ENCODE measurements at regions not wholly inside any gene's neighbourhood (a gene's known extent, or its start where the extent isn't known, plus 50 kb on each side); places are given as distances from the start of the nearest gene placed in this dataset.

- Histone ChIP-seq H4K8ac (ENCODE audit: low read depth in 2 of 2, low read length in 2 of 2) (no peak overlapping the region), H3K4me2 (ENCODE audit: low read depth, low read length) (no peak overlapping the region), H3K4ac (ENCODE audit: low read depth, low read length) (no peak overlapping the region), H4K91ac (ENCODE audit: insufficient read depth, low read depth, low read length) (no peak overlapping the region), H2AFZ (replicated peaks; ENCODE audit: low read length, poor library complexity) (no peak overlapping the region), H3K27me3 (ENCODE audit: control insufficient read depth, insufficient read depth, low read length) (no peaks in the 10 kb centered on the region), H3K9me1 (ENCODE audit: insufficient read depth, low read length) (peaks cover 5% of the 10 kb centered on the region; the same call in 1 of the 2 replicates), H2BK20ac (ENCODE audit: low read depth, low read length) (no peak overlapping the region), H3K9ac (ENCODE audit: low read depth, low read length) (no peak overlapping the region), H2BK15ac (ENCODE audit: low read depth, low read length) (no peak overlapping the region; the same call in 2 of the 3 replicates), H3K4me3 (ENCODE audit: insufficient read depth, low read depth, low read length) (no peak overlapping the region), H3K56ac (ENCODE audit: extremely low read depth, insufficient read depth, low read length) (no peak overlapping the region), H3K9me3 (ENCODE audit: control insufficient read depth, insufficient read depth, low read length) (no peaks in the 10 kb centered on the region), H3K27ac (ENCODE audit: insufficient read depth, low read length) (no peak overlapping the region), H2BK5ac (ENCODE audit: low read depth, low read length, poor library complexity, severe bottlenecking) (no peak overlapping the region), H2AK9ac (replicated peaks; ENCODE audit: low read depth, low read length, poor library complexity) (no peak overlapping the region), H3K4me1 (ENCODE audit: control insufficient read depth, insufficient read depth, low read length) (no peaks in the 10 kb centered on the region), H4K5ac (ENCODE audit: low read depth, low read length) (no peak overlapping the region), H4K20me1 (ENCODE audit: insufficient read depth, low read length) (no peaks in the 10 kb centered on the region), H2AK5ac (ENCODE audit: low read depth, low read length) (no peak overlapping the region), H3K36me3 (ENCODE audit: control insufficient read depth, insufficient read depth, low read length) (no peaks in the 10 kb centered on the region), H2BK120ac (ENCODE audit: low read depth, low read length) (no peak overlapping the region), H3K18ac (ENCODE audit: low read depth, low read length) (no peak overlapping the region), H3K23ac (ENCODE audit: low read depth, low read length) (no peak overlapping the region), H3K79me1 (ENCODE audit: low read depth in 1 of 2, low read length in 2 of 2) (no peaks in the 10 kb centered on the region), H3K14ac (replicated peaks; ENCODE audit: low read depth, low read length) (no peak overlapping the region)
- no TSS peak for BruUV-seq (replicated peaks)
- intact Hi-C loops (cut with micrococcal nuclease) (no loop called here), in situ Hi-C loops (cut with MboI; ENCODE audit: low sequenced_read_pairs) (no loop called here), dilution Hi-C loops (cut with HindIII; ENCODE audit: low sequenced_read_pairs, unreplicated experiment) (no loop called here)
- no CpG with 5 or more reads among the region's 1 CpG for WGBS, 2 experiments (ENCODE audit: extremely low coverage in 2 of 2, insufficient read length in 1 of 2)
- TF ChIP-seq POLR2A (IDR thresholded peaks at IDR 0.05; ENCODE audit: low read depth, low read length) (no peak), NFE2L2 (IDR thresholded peaks at IDR 0.05; ENCODE audit: low read depth, low read length) (no peak), RAD21 (IDR thresholded peaks at IDR 0.05; ENCODE audit: low read length) (no peak), BHLHE40 (IDR thresholded peaks at IDR 0.05; ENCODE audit: low read depth, low read length) (no peak), MAFK (IDR thresholded peaks at IDR 0.05; ENCODE audit: low read depth, low read length) (no peak), RFX5 (IDR thresholded peaks at IDR 0.05; ENCODE audit: low read depth, low read length) (no peak), CEBPB (IDR thresholded peaks at IDR 0.05; ENCODE audit: low read depth, low read length) (no peak), MAZ (IDR thresholded peaks at IDR 0.05; ENCODE audit: borderline replicate concordance, low read depth, low read length) (no peak)
- ChIA-PET POLR2A (ENCODE audit: unreplicated experiment) (no interaction called here), CTCF (no interaction called here)
- ATAC-seq (ENCODE audit: low read depth) = no peak
- no peak for DNase-seq
Observed at GRCh38 chr10:3654980-3655379, 130.0 kb downstream of the KLF6 start.
